GM18520 (cell line): ENCODE measurements at regions not wholly inside any gene's neighbourhood (a gene's known extent, or its start where the extent isn't known, plus 50 kb on each side); places are given as distances from the start of the nearest gene placed in this dataset.
"Not testable (repeated sequence)": the region's sequence is repeated elsewhere in the genome, so short reads cannot be mapped to it uniquely, and the experiment has no call there.

Experiments
- ATAC-seq: cut with Tn5 transposase; IDR thresholded peaks from one replicate; pipeline ENCODE4 v1.9.1; 2021; ENCODE audit not compliant: unreplicated experiment

- no peak for ATAC-seq
Observed at GRCh38 chr2:8489221-8489620, 192.6 kb upstream of the ID2 start.

DNA sequence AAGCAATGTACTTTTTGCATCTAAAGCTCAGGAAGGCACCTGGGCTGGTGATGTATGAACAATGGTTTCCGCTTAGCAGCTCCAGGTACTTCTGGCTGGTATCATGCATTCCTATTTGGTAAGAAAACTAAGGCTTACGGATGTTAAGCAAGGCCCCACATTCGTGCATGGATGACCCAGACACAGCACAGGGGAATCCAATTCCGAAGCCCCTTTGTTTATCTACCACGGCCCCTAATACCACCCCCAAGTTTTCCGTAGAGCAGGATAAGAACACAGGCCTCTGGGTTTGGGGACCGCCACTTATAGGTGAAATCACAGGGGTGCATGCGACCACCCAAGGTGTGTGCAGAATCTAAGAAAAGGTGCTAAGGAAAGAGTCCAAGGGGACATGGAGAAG, 192.1 kb upstream of the ID2 start:
- no peak for ATAC-seq

DNA sequence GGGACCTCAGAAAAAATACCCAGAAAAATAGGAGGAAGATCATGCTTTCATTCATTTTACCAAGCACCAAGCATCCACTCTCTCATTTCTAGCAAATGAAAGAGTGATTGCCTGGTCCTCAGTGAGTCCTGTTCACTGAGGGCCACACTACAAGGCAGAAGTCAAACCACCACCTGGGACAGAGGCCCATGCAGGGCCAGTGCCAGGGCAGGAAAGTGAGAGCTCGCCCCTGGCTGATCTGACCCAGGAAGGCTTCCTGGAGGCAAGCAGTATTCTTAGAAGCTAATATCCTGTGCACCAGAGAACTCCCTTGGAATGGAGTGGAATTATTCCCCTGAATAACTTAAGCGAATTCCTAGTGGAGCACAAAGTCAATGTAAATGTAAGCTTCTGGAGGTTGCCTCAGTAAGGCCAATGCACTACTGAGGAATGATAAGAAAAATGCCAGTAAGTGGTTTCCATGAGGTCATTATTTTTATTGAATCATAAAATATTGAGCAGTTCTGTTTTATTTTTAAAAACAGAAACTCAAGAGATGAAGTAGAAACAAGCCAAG, 191.6 kb upstream of the ID2 start:
- ATAC-seq, result no peak

DNA sequence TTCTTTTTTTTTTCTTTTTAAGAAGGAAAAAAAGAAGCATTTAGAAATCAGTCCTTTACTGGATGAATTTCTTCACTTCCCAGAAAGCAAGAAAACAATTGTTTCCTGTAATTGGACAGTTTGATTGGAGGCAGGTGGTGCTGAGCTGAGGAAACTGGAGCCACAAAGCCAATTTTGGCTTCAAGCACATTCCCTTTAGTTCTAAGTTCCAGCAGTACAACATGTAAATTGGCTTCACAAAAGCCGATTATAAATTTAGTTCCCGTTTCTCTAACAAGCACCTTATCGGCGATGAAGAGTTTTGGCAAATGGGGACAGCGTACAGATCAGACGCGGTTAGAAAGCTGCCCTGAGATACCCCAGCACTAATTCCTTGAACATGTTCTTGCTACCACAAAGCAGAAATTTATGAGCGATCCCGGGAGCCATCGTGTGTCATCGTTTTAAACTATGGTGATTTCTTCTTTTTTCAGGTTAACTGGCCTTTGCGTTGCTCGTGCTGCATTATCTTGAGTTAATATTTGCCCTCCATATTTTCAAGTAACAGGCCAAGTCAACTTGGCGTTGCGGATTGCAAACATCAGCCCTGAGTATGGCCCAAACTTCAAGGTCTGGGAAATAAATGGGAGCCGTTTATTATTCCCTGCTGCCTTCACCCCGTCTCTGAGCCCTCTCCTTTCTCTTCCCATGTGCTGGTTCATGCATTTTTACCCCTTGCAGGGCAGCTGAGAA, 190.4 kb upstream of the ID2 start:
- no peak for ATAC-seq

- ATAC-seq, result no peak
Observed at GRCh38 chr2:8494151-8494550, 187.7 kb upstream of the ID2 start.

- no peak for ATAC-seq
Observed at GRCh38 chr2:8494589-8494988, 187.3 kb upstream of the ID2 start.

- no peak for ATAC-seq
Observed at GRCh38 chr2:8495189-8495989, 186.5 kb upstream of the ID2 start.

DNA sequence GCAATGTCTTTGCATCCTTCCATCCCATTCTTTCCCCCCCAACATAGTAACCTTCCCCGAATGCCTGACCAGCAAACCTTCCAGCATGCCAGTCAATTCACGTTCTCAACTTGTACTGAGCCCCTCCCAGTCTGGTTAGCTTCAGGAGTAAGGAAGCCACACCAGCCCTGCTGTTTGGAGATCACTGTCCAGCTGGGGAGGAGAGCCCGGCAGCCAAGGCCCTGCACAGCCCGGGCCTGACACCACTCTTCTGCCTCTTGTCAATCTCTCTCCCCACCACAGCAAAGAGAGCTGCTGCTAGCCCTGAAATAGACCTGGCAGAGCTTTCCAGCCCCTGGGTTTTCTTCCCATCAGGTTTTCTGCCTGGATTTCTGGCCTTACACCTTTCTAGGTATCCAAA, 185.8 kb upstream of the ID2 start:
- ATAC-seq, result no peak

- ATAC-seq, result no peak
Observed at GRCh38 chr2:8496617-8497016, 185.2 kb upstream of the ID2 start.

GRCh38 chr2:8498994-8499393, 182.9 kb upstream of the ID2 start:
- ATAC-seq, result no peak

DNA sequence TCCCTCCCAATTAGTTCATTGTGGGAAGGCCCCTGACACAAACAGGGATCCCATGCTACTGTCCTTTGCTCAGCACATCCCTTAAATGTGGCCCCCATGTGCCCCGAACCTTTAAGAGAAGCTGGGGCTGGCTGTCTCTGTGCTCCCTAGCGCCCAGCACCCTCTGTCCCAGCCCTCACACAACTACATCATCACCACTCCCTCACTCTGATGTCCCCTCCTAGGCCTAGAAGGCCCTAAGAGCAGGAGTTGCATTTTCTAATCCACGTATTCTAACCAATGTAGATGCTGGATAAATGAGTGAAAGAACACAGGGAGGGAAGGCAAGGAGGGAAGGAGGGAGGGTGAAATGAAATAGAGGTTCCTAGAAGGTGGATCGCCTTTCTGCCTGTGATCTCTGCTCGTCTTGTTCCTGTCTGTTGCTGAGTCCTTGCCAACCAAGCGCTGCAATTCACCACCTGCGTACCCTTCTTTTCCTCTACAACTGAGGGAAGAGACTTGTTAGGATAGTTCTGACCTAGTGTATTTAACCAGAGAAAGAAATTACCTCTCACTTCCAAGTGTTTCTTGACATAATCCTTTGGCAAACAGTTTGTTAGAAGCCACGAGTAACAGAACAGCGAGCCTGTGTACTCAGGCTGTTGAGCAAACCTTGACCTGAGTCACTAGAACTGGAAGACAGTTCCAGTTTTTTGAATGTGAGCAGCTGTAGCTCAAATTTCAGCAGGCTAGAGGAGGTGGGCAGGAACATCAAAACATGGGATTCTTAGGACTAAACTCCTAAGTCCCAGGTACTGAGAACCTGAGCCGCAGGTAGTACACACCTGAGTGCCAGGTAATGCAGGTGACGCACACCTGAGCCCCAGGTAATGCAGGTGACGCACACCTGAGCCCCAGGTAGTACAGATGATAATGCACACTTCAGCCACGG, 181.5 kb upstream of the ID2 start:
- ATAC-seq, result no peak

GRCh38 chr2:8501061-8501720, 180.7 kb upstream of the ID2 start:
- ATAC-seq, result no peak

- ATAC-seq, result no peak
Observed at GRCh38 chr2:8502316-8502715, 179.5 kb upstream of the ID2 start.

GRCh38 chr2:8505311-8505920, 176.4 kb upstream of the ID2 start:
- ATAC-seq, result no peak

GRCh38 chr2:8506746-8507145, 175.1 kb upstream of the ID2 start:
- ATAC-seq, result no peak

- ATAC-seq, result no peak
Observed at GRCh38 chr2:8508766-8509165, 173.1 kb upstream of the ID2 start.

- no peak for ATAC-seq
Observed at GRCh38 chr2:8509621-8510020, 172.2 kb upstream of the ID2 start.

GRCh38 chr2:8510055-8510454, 171.8 kb upstream of the ID2 start:
- not testable (repeated sequence) for ATAC-seq

- ATAC-seq, result no peak
Observed at GRCh38 chr2:8510519-8510918, 171.3 kb upstream of the ID2 start.
